Mesendoderm (in vitro differentiated cells): ENCODE measurements at regions not wholly inside any gene's neighbourhood (a gene's known extent, or its start where the extent isn't known, plus 50 kb on each side); places are given as distances from the start of the nearest gene placed in this dataset.

Experiments
- DNase-seq: peaks from one replicate; pipeline ENCODE4 v3.0.0; 2013
- H2AK5ac ChIP-seq: 2 replicates; pipeline ENCODE4 v1.6.1; 2013; ENCODE audit warnings: low read length, inconsistent platforms
- H2BK120ac ChIP-seq: 2 replicates; pipeline ENCODE4 v1.6.1; 2013; ENCODE audit warnings: low read depth, mild to moderate bottlenecking, low read length, moderate library complexity, mixed read lengths
- H2BK15ac ChIP-seq: replicated peaks from 2 replicates; pipeline ENCODE4 v1.6.1; 2013; ENCODE audit warnings: low read depth, mild to moderate bottlenecking, moderate library complexity
- H2BK5ac ChIP-seq: 2 replicates; pipeline ENCODE4 v1.6.1; 2013; ENCODE audit warnings: low read length, inconsistent platforms
- H3K18ac ChIP-seq: 2 replicates; pipeline ENCODE4 v1.6.1; 2013; ENCODE audit warnings: mild to moderate bottlenecking, low read length, mixed read lengths
- H3K23ac ChIP-seq: one replicate; pipeline ENCODE4 v1.6.1; 2013; ENCODE audit warnings: low read length
- H3K27ac ChIP-seq: 2 replicates; pipeline ENCODE4 v1.5.1; 2013; ENCODE audit warnings: low read depth, mild to moderate bottlenecking, inconsistent platforms, low read length, moderate library complexity
- H3K27me3 ChIP-seq: 2 replicates; pipeline ENCODE4 v1.6.1; 2013; ENCODE audit warnings: low read length, control low read depth, mild to moderate bottlenecking, inconsistent platforms; ENCODE audit not compliant: insufficient read depth, poor library complexity
- H3K36me3 ChIP-seq: 2 replicates; pipeline ENCODE4 v1.6.1; 2013; ENCODE audit warnings: low read length, inconsistent platforms; ENCODE audit not compliant: control insufficient read depth, insufficient read depth
- H3K4ac ChIP-seq: one replicate; pipeline ENCODE4 v1.6.1; 2013; ENCODE audit warnings: low read depth, mild to moderate bottlenecking, low read length, moderate library complexity
- H3K4me1 ChIP-seq: 2 replicates; pipeline ENCODE4 v1.6.1; 2013; ENCODE audit warnings: low read depth, low read length, inconsistent platforms; ENCODE audit not compliant: control insufficient read depth
- H3K4me2 ChIP-seq: 2 replicates; pipeline ENCODE4 v1.6.1; 2013; ENCODE audit warnings: low read length
- H3K4me3 ChIP-seq: 2 replicates; pipeline ENCODE4 v1.5.1; 2013; ENCODE audit warnings: mild to moderate bottlenecking, low read length
- H3K56ac ChIP-seq: one replicate; pipeline ENCODE4 v1.6.1; 2013; ENCODE audit warnings: low read length
- H3K79me1 ChIP-seq: 2 replicates; pipeline ENCODE4 v1.6.1; 2013; ENCODE audit warnings: low read length, inconsistent platforms
- H3K79me2 ChIP-seq: 2 replicates; pipeline ENCODE4 v1.6.1; 2013; ENCODE audit warnings: mild to moderate bottlenecking, low read length; ENCODE audit not compliant: control insufficient read depth, insufficient read depth
- H3K9ac ChIP-seq: 2 replicates; pipeline ENCODE4 v1.6.1; 2013; ENCODE audit warnings: low read length, inconsistent platforms
- H4K5ac ChIP-seq: one replicate; pipeline ENCODE4 v1.6.1; 2013; ENCODE audit warnings: low read length
- H4K8ac ChIP-seq: one replicate; pipeline ENCODE4 v1.6.1; 2013; ENCODE audit warnings: low read depth, mild to moderate bottlenecking, control low read depth, low read length, moderate library complexity
- WGBS: extraction: QIAGEN DNeasy Blood & Tissue Kit; methylation state at CpG from one replicate; pipeline ENCODE4 v1.1.7; 2013; ENCODE audit warnings: low lambda C conversion rate, missing lambda C conversion rate; ENCODE audit not compliant: insufficient coverage; ENCODE audit errors: extremely low coverage; 5-methylcytosine and 5-hydroxymethylcytosine counted together

GRCh38 chr18:7304061-7304370 lies 73.1 kb downstream of the LRRC30 start:
- Histone ChIP-seq H2BK5ac (no peak overlapping the region), H3K4me1 (no peaks in the 10 kb centered on the region), H3K36me3 (no peaks in the 10 kb centered on the region), H3K18ac (no peak overlapping the region), H3K27me3 (no peaks in the 10 kb centered on the region), H3K27ac (no peak overlapping the region), H4K5ac (no peak overlapping the region), H3K9ac (no peak overlapping the region), H3K4me2 (no peak overlapping the region), H3K23ac (no peak overlapping the region), H3K79me1 (no peaks in the 10 kb centered on the region), H4K8ac (no peak overlapping the region), H3K4ac (no peak overlapping the region), H3K4me3 (no peak overlapping the region), H3K56ac (no peak overlapping the region), H3K79me2 (no peaks in the 10 kb centered on the region), H2AK5ac (no peak overlapping the region), H2BK120ac (no peak overlapping the region), H2BK15ac (no peak overlapping the region)
- DNase-seq = no peak
- WGBS = no CpG with 5 or more reads among the region's 6 CpGs

GRCh38 chr18:7305416-7305815 lies 74.5 kb downstream of the LRRC30 start:
- no peak overlapping the region for H2BK5ac ChIP-seq
- H3K4me1 ChIP-seq = no peaks in the 10 kb centered on the region
- H2BK120ac ChIP-seq = no peak overlapping the region
- H3K4me3 ChIP-seq = no peak overlapping the region
- H3K23ac ChIP-seq = no peak overlapping the region
- H4K5ac ChIP-seq = no peak overlapping the region
- no peak overlapping the region for H2AK5ac ChIP-seq
- no peak for DNase-seq
- H3K9ac ChIP-seq = no peak overlapping the region
- no peak overlapping the region for H3K56ac ChIP-seq
- H4K8ac ChIP-seq = no peak overlapping the region
- H3K79me1 ChIP-seq = no peaks in the 10 kb centered on the region
- no CpG with 5 or more reads among the region's 9 CpGs for WGBS
- no peak overlapping the region for H3K4me2 ChIP-seq
- no peaks in the 10 kb centered on the region for H3K27me3 ChIP-seq
- no peak overlapping the region for H3K4ac ChIP-seq
- no peaks in the 10 kb centered on the region for H3K36me3 ChIP-seq
- no peak overlapping the region for H3K27ac ChIP-seq
- H3K79me2 ChIP-seq = no peaks in the 10 kb centered on the region
- no peak overlapping the region for H3K18ac ChIP-seq
- no peak overlapping the region for H2BK15ac ChIP-seq

- Histone ChIP-seq H3K4ac (no peak overlapping the region), H3K79me1 (no peaks in the 10 kb centered on the region), H3K4me2 (no peak overlapping the region), H3K56ac (no peak overlapping the region), H3K27ac (no peak overlapping the region), H3K18ac (no peak overlapping the region), H4K5ac (no peak overlapping the region), H4K8ac (no peak overlapping the region), H3K79me2 (no peaks in the 10 kb centered on the region), H3K4me1 (no peaks in the 10 kb centered on the region), H2BK5ac (no peak overlapping the region), H3K36me3 (no peaks in the 10 kb centered on the region), H2AK5ac (no peak overlapping the region), H2BK15ac (no peak overlapping the region), H3K23ac (no peak overlapping the region), H3K4me3 (no peak overlapping the region), H3K9ac (no peak overlapping the region), H2BK120ac (no peak overlapping the region), H3K27me3 (no peaks in the 10 kb centered on the region)
- WGBS = no CpG with 5 or more reads among the region's 6 CpGs
- DNase-seq = no peak
Observed at GRCh38 chr18:7307030-7307429, 76.1 kb downstream of the LRRC30 start.

- H3K56ac ChIP-seq = no peak overlapping the region
- no peaks in the 10 kb centered on the region for H3K79me2 ChIP-seq
- no peak overlapping the region for H3K4ac ChIP-seq
- H3K27me3 ChIP-seq = no peaks in the 10 kb centered on the region
- H3K27ac ChIP-seq = no peak overlapping the region
- H2BK15ac ChIP-seq = no peak overlapping the region
- no peak for DNase-seq
- H2AK5ac ChIP-seq = no peak overlapping the region
- no peak overlapping the region for H2BK5ac ChIP-seq
- no peaks in the 10 kb centered on the region for H3K4me1 ChIP-seq
- H3K36me3 ChIP-seq = no peaks in the 10 kb centered on the region
- no peak overlapping the region for H2BK120ac ChIP-seq
- H3K9ac ChIP-seq = no peak overlapping the region
- H3K4me3 ChIP-seq = no peak overlapping the region
- no peak overlapping the region for H3K23ac ChIP-seq
- H4K8ac ChIP-seq = no peak overlapping the region
- H3K18ac ChIP-seq = no peak overlapping the region
- no peak overlapping the region for H3K4me2 ChIP-seq
- H4K5ac ChIP-seq = no peak overlapping the region
- H3K79me1 ChIP-seq = no peaks in the 10 kb centered on the region
- no CpG with 5 or more reads among the region's 8 CpGs for WGBS
Observed at GRCh38 chr18:7307526-7307925, 76.6 kb downstream of the LRRC30 start.

- no peak overlapping the region for H2BK5ac ChIP-seq
- WGBS = no CpG with 5 or more reads among the region's 6 CpGs
- H3K79me1 ChIP-seq = no peaks in the 10 kb centered on the region
- no peak overlapping the region for H3K56ac ChIP-seq
- no peak overlapping the region for H3K27ac ChIP-seq
- H4K5ac ChIP-seq = no peak overlapping the region
- H3K4ac ChIP-seq = no peak overlapping the region
- no peak overlapping the region for H4K8ac ChIP-seq
- H3K4me2 ChIP-seq = no peak overlapping the region
- no peaks in the 10 kb centered on the region for H3K27me3 ChIP-seq
- no peaks in the 10 kb centered on the region for H3K36me3 ChIP-seq
- H3K4me1 ChIP-seq = no peaks in the 10 kb centered on the region
- H3K23ac ChIP-seq = no peak overlapping the region
- H2AK5ac ChIP-seq = no peak overlapping the region
- no peak overlapping the region for H3K9ac ChIP-seq
- H2BK15ac ChIP-seq = no peak overlapping the region
- no peak overlapping the region for H3K4me3 ChIP-seq
- DNase-seq = peak; percentile 7
- H3K18ac ChIP-seq = no peak overlapping the region
- H2BK120ac ChIP-seq = no peak overlapping the region
- H3K79me2 ChIP-seq = no peaks in the 10 kb centered on the region
Observed at GRCh38 chr18:7317804-7318231, 86.9 kb downstream of the LRRC30 start.

- no CpG with 5 or more reads among the region's 10 CpGs for WGBS
- H3K27ac ChIP-seq = no peak overlapping the region
- no peak for DNase-seq
Observed at GRCh38 chr18:7319161-7319560, 88.3 kb downstream of the LRRC30 start.

More at GRCh38 chr18:7319161-7319560, 88.3 kb downstream of the LRRC30 start:
- Histone ChIP-seq H4K5ac (no peak overlapping the region), H3K79me2 (no peaks in the 10 kb centered on the region), H3K27me3 (no peaks in the 10 kb centered on the region), H2BK120ac (no peak overlapping the region), H3K18ac (no peak overlapping the region), H3K4me3 (no peak overlapping the region), H3K56ac (no peak overlapping the region), H3K9ac (no peak overlapping the region), H3K4me2 (no peak overlapping the region), H3K36me3 (no peaks in the 10 kb centered on the region), H3K4me1 (no peaks in the 10 kb centered on the region), H2BK5ac (no peak overlapping the region), H2AK5ac (no peak overlapping the region), H3K79me1 (no peaks in the 10 kb centered on the region), H2BK15ac (no peak overlapping the region), H3K4ac (no peak overlapping the region), H3K23ac (no peak overlapping the region), H4K8ac (no peak overlapping the region)
